ENCODE measurements at regions not wholly inside any gene's neighbourhood (a gene's known extent, or its start where the extent isn't known, plus 50 kb on each side); places are given as distances from the start of the nearest gene placed in this dataset.
A peak's percentile ranks its signal among the peaks of the same experiment; 100 is the strongest.
"Not testable (repeated sequence)": the region's sequence is repeated elsewhere in the genome, so short reads cannot be mapped to it uniquely, and the experiment has no call there.

DNA sequence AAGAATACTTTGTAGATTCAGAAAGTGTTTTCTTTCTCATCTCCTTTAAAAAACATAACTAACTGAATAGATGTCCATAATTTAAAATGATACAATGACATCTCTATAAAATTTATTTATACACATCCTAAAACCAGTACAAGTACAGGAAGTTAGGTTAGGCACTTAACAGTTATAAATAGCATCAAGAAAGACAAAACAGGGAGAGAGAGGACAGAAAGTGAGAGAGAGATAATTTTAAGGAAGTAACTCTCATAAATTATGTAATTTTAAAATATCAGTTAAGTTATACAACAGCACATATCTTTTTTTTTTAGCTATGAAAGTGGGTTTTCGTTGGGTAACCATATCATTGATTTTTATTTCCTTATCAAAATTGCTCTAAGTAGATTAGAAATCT, 1068.6 kb downstream of the TAF11L14 start:
- no peak for DNase-seq (ENCODE audit: low read depth in 2 of 2)

GRCh38 chr5:18712936-18713485, 1078.8 kb downstream of the TAF11L14 start:
- DNase-seq (ENCODE audit: low read depth in 2 of 2), result no peak

DNA sequence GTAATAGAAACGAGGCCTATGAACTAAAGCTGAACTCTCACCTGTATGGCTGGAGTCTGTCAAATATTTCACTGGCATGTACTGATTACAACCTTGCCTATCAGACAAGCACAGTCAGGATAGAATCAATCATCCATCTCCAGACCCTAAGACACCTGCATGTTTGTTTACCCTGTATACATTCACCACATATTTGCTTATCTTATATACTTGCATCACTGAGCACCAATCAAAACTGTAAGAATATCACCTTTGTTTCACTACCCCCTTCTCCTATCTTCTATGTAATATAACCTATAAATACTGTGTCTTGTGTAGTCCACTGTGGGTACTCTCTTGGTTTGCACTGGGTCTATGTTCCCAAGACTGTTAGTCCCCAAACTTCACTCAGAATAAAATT, 1085.7 kb downstream of the TAF11L14 start:
- DNase-seq (ENCODE audit: low read depth in 2 of 2), result no peak

GRCh38 chr5:18732556-18733479, 1098.6 kb downstream of the TAF11L14 start:
- DNase-seq (ENCODE audit: low read depth in 2 of 2), result no peak

GRCh38 chr5:18736051-18736398, 1101.8 kb downstream of the TAF11L14 start:
- DNase-seq (ENCODE audit: low read depth in 2 of 2), result no peak

DNA sequence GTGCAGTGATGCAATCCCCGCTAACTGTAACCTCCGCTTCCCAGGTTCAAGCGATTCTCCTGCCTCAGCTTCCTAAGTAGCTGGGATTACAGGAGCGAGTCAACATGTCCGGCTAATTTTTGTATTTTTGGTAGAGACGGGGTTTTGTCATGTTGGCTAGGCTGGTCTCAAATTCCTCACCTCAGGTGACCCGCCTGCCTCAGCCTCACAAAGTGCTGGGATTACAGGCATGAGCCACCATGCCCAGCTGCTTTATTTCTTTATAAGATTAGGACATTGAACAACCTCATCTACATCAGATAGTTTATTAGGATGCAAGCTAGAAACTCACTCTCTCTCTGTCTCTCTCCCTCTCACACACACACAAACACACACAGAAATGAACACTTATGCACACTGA, 1102.5 kb downstream of the TAF11L14 start:
- DNase-seq (ENCODE audit: low read depth in 2 of 2), result not testable (repeated sequence)

DNA sequence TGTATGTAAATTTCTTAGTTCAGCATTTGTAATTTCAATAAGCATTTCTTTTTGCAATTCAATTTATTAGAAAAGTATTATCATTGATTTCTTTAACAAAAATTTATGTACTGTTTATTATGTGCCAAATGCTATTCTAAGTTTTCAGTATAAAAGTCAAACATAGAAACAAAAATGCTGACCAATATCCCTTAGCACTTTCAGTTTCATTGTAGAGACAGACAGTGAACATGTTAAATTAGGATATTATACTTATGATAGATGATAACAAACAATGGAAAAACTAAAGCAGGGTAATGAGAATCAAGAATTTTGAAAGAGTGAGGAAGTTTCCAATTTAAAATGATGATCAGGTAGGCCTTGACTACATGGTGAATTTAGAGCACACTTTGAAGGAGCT, 1106.0 kb downstream of the TAF11L14 start:
- no peak for DNase-seq (ENCODE audit: low read depth in 2 of 2)

DNA sequence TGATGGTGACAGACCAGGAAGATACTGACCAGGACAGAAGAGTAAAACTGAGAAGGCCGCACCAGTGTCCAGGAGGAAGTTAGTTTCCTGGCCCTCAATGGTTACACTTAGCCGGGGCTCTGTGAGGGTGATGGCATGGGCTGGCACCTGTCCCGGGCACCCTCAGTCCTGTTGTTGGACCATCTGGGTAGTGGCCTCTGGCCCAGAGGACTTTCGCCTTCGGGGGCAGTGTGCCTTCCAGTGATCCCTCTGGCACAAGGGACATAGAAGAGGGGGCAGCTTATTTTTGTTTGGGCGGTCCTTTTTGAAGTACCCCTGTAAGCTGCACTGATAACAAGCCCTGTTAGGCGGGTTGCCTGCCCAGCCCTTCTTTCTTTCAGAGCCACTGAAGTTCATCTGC, 1108.6 kb downstream of the TAF11L14 start:
- no peak for DNase-seq (ENCODE audit: low read depth in 2 of 2)

- DNase-seq (ENCODE audit: low read depth in 2 of 2), result no peak
These were observed 1110.2 kb downstream of the TAF11L14 start for GRCh38 chr5:18744441-18744840.

DNA sequence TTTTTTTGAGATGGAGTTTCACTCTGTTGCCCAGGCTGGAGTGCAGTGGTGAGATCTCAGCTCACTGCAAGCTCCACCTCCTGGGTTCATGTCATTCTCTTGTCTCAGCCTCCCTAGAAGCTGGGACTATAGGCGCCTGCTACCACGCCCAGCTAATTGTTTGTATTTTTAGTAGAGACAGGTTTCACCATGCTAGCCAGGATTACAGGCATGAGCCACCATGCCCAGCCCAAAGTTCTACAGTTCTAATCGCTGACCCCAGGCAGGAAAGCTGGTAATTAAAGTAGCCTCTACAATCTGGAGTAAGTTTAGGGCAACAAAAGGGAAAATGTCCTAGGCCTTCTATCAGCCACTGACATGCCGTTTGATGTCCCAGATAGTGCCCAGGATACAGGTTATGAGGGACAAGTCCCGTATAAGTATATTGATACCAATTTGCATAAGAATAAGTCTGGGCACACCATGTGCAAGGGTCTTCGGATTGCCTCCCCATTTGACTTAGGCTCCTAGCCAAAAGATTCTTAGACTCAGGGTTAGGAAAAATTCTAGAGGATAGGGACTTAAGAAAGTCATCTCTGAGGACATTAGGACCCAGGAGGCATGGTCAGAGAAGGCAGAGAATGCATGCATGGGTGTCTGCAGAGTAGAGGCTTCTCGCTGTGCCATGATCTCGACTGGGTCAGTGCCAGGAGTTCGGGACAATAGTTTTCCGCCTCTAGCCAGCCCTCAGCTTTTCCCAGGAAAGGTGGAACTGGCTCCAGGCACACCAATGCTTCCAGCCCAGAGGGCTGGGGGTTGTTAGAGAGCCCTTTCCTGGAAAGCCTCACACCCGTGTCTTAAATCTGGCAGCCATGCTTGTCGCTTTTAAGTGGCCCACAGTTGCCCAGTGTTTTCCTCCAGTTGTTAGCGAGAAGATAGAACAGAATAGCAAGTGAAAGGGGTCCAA, 1111.1 kb downstream of the TAF11L14 start:
- DNase-seq (ENCODE audit: low read depth in 2 of 2), result no peak

GRCh38 chr5:18745988-18746615, 1111.8 kb downstream of the TAF11L14 start:
- peak in 1 of 2 experiments; percentile 24 for DNase-seq (ENCODE audit: low read depth in 2 of 2)

DNA sequence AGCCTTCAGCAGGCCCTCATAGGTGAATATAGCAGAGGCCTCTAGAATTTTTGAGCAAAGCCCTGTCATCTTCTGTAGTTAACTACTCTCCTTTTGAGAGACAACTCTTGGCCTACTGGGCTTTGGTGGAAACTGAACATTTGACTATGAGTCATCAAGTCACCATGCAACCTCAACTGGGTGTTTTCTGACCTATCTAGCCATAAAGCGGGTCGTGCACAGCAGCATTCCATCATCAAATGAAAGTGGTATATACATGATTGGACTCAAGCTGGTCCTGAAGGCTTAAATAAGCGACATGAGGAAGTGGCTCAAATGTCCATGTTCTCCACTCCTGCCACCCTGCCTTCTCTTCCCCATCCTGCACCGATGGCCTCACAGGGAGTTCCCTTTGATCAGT, 1115.5 kb downstream of the TAF11L14 start:
- DNase-seq (ENCODE audit: low read depth in 2 of 2), result no peak

DNA sequence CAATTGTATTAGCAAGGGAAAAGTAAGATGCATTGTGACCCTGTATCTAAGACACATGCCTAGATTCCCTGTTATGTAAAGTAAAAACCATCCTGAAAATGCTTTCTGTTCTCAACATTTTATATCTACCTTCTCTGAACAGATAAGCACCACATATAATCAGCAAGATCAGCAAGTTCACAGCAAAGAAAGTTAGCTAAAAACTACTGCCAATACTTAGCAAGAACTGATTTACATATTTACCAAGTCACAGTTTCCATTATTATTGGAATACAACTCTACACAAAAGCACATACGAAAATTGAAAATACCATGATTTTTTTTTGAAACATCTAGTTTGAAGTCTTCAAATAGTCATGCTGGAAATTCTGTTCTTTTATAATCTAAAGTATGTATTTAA, 1118.1 kb downstream of the TAF11L14 start:
- no peak for DNase-seq (ENCODE audit: low read depth in 2 of 2)

- DNase-seq (ENCODE audit: low read depth in 2 of 2), result no peak
These were observed 1119.9 kb downstream of the TAF11L14 start for GRCh38 chr5:18754201-18754600.

- no peak for DNase-seq (ENCODE audit: low read depth in 2 of 2)
These were observed 1127.5 kb downstream of the TAF11L14 start for GRCh38 chr5:18761801-18762200.

- no peak for DNase-seq (ENCODE audit: low read depth in 2 of 2)
These were observed 1129.9 kb downstream of the TAF11L14 start for GRCh38 chr5:18764161-18764560.

DNA sequence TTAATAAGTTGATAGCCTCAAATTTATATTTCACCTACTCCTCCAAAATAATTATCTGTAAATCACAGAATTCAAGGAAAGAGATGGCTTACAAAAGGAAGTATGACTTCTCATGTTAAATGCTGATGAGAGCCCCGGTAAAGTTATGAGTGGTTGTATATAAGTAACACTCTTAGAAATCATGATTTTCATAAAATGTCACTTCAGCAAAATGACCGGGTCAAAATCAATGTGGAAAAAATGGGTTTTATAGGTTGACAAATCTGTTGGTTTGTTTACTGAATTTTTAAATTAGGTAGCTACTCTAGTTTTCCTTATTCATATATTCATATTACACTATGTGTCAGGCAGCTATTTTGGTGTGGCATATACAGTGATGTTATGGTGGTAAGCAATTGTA, 1131.0 kb downstream of the TAF11L14 start:
- DNase-seq (ENCODE audit: low read depth in 2 of 2), result no peak

DNA sequence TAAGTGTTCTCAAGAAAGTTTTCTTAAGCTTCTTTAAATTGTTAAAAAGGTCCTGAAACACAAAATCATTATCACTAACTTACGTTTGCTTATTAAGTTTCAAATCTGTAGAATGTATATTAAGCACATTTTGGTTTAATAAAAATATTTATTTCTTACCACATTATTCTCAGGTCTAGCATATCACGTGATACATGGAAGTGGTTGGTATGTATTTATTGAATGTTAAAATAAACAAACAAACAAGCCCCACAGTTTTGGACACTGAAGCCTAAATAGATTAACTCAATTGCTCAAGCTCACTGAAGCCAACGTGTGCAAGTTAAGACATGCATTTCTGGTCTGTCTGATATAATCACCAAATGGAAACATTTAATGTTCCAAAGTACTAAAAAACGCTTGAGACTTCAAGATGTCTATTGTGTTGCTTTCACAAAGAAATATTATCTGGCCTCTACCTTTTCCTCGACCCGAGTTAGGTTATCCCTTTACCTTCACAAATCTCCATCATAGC, 1136.9 kb downstream of the TAF11L14 start:
- DNase-seq (ENCODE audit: low read depth in 2 of 2), result no peak

DNA sequence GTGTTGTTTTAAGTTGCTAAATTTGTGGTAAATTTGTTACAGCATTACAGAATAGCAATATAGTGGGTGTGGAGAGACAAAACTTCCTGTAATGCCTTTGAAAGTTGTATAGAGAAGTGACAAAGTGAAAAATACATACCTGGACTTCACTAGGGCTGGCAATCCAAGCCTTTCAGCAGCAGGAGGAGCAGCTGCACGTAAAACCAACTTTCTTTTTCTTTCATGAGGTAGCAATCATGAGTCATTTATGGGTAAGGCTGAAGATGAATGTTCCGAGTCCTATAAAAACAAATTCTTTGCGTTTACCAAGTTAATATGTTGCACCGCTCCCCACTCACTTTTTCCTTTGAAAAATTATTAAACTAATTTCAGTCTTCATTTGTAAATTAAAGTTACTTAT, 1138.2 kb downstream of the TAF11L14 start:
- no peak for DNase-seq (ENCODE audit: low read depth in 2 of 2)

DNA sequence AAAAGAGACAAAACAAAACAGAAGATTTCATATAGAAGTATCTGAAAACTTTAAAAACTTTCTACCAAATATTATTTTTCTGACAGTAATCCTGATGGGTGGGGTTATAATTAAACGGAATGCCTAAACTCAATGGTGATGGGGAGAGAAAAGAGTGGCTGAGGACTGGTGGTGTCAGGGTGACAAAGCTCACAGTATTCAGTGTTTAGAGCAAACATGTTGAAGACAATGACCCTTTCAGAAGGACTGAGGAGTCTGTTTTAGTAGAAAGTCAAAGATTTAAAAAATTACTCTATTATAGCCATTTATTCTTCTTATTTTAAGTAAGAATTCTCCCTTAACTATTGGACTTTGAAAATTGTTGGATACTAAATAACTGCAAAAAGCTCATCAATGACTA, 1144.0 kb downstream of the TAF11L14 start:
- DNase-seq (ENCODE audit: low read depth in 2 of 2), result no peak

- DNase-seq (ENCODE audit: low read depth in 2 of 2), result no peak
These were observed 1155.1 kb downstream of the TAF11L14 start for GRCh38 chr5:18789218-18789998.

All from stimulated activated CD4-positive, alpha-beta T cell treated with anti-CD3 and anti-CD28 coated beads, Interleukin-12 subunit alpha, Interleukin-12 subunit beta, amount 100 ng/mL, for 24 hours (primary cell).